IMR-90 (cell line): ENCODE measurements at regions not wholly inside any gene's neighbourhood (a gene's known extent, or its start where the extent isn't known, plus 50 kb on each side); places are given as distances from the start of the nearest gene placed in this dataset.

Experiments used
- CEBPB ChIP-seq: IDR thresholded peaks from 2 replicates; pipeline ENCODE4 v1.6.1; 2012; ENCODE audit warnings: low read depth, low read length, improper control_type of control experiment
- CHD1 ChIP-seq: IDR thresholded peaks from 2 replicates; pipeline ENCODE4 v1.6.1; 2012; ENCODE audit warnings: low read depth, low read length, improper control_type of control experiment
- CTCF ChIP-seq: conservative IDR thresholded peaks from 2 replicates; pipeline ENCODE4 v1.5.1; 2012; ENCODE audit warnings: mild to moderate bottlenecking, low read depth, low read length, improper control_type of control experiment
- ELK1 ChIP-seq: fragments of 150-350 bp; IDR thresholded peaks from 2 replicates; pipeline ENCODE4 v1.6.1; 2016; ENCODE audit warnings: low read depth, mild to moderate bottlenecking, low read length, moderate library complexity, borderline replicate concordance
- MXI1 ChIP-seq: IDR thresholded peaks from 2 replicates; pipeline ENCODE4 v1.6.1; 2012; ENCODE audit warnings: low read depth, mild to moderate bottlenecking, low read length, moderate library complexity, borderline replicate concordance
- POLR2A ChIP-seq: IDR thresholded peaks from 2 replicates; pipeline ENCODE4 v1.6.1; 2012; ENCODE audit warnings: mild to moderate bottlenecking, low read depth, low read length
- RCOR1 ChIP-seq: IDR thresholded peaks from 2 replicates; pipeline ENCODE4 v1.6.1; 2012; ENCODE audit warnings: mild to moderate bottlenecking, low read length, improper control_type of control experiment; ENCODE audit not compliant: insufficient replicate concordance
- RFX5 ChIP-seq: IDR thresholded peaks from 2 replicates; pipeline ENCODE4 v1.8.0; 2012; ENCODE audit warnings: low read depth, mild to moderate bottlenecking, low read length, moderate library complexity
- USF2 ChIP-seq: fragments of 150-350 bp; IDR thresholded peaks from 2 replicates; pipeline ENCODE4 v1.6.1; 2017; ENCODE audit warnings: mild to moderate bottlenecking, antibody characterized with exemption, low read length, low read depth

GRCh38 chr2:147614979-147615470, 229.8 kb upstream of the ACVR2A start:
- TF ChIP-seq ELK1: no peak
- no peak for TF ChIP-seq POLR2A
- TF ChIP-seq CTCF: no peak
- TF ChIP-seq USF2: no peak
- no peak for TF ChIP-seq CHD1
- TF ChIP-seq MXI1: no peak
- TF ChIP-seq CEBPB: no peak
- TF ChIP-seq RFX5: no peak
- TF ChIP-seq RCOR1: no peak
